Central memory CD8-positive, alpha-beta T cell (primary cell): ENCODE measurements at regions not wholly inside any gene's neighbourhood (a gene's known extent, or its start where the extent isn't known, plus 50 kb on each side); places are given as distances from the start of the nearest gene placed in this dataset.
"Not testable (repeated sequence)": the region's sequence is repeated elsewhere in the genome, so short reads cannot be mapped to it uniquely, and the experiment has no call there.

Experiments used
- ATAC-seq: fragments of 150-1000 bp; cut with Tn5 transposase; replicated peaks from 2 replicates; pipeline ENCODE4 v1.10.0; 2022; ENCODE audit warnings: mild to moderate bottlenecking, moderate FRiP score, moderate number of reproducible peaks; ENCODE audit not compliant: poor library complexity, severe bottlenecking; ENCODE audit errors: extremely low read depth
- DNase-seq, 2 donors: peaks; one replicate each; pipeline ENCODE4 v3.0.0; 2021; ENCODE audit warnings: low spot score in 2 of 2
- H3K27ac Mint-ChIP-seq: one replicate; pipeline ENCODE4 v1.8.0; 2022; ENCODE audit warnings: low read depth, mild to moderate bottlenecking, moderate library complexity, mixed read lengths
- H3K27me3 Mint-ChIP-seq: one replicate; pipeline ENCODE4 v1.8.0; 2022; ENCODE audit warnings: mixed read lengths
- H3K36me3 Mint-ChIP-seq: one replicate; pipeline ENCODE4 v1.8.0; 2022; ENCODE audit warnings: mild to moderate bottlenecking, moderate library complexity, mixed read lengths; ENCODE audit not compliant: insufficient read depth
- H3K4me1 Mint-ChIP-seq: one replicate; pipeline ENCODE4 v1.8.0; 2022; ENCODE audit warnings: mixed read lengths
- H3K4me3 Mint-ChIP-seq: one replicate; pipeline ENCODE4 v1.8.0; 2022; ENCODE audit warnings: mild to moderate bottlenecking, moderate library complexity, mixed read lengths
- H3K9me3 Mint-ChIP-seq: one replicate; pipeline ENCODE4 v1.8.0; 2022; ENCODE audit warnings: mixed read lengths

- H3K27me3 Mint-ChIP-seq, H3K27ac Mint-ChIP-seq, H3K9me3 Mint-ChIP-seq, H3K4me1 Mint-ChIP-seq, H3K4me3 Mint-ChIP-seq, H3K36me3 Mint-ChIP-seq, DNase-seq, ATAC-seq: not testable (repeated sequence)
Measured at GRCh38 chr1:149360351-149360750, 114.5 kb upstream of the NBPF19 start.

GRCh38 chr1:149361310-149361709 lies 113.5 kb upstream of the NBPF19 start:
- H3K27ac Mint-ChIP-seq, DNase-seq, H3K36me3 Mint-ChIP-seq, H3K27me3 Mint-ChIP-seq, H3K9me3 Mint-ChIP-seq, H3K4me3 Mint-ChIP-seq, H3K4me1 Mint-ChIP-seq: not testable (repeated sequence)
- peak; percentile 40 for ATAC-seq

- H3K27ac Mint-ChIP-seq, DNase-seq, H3K36me3 Mint-ChIP-seq, H3K4me3 Mint-ChIP-seq, ATAC-seq, H3K4me1 Mint-ChIP-seq, H3K9me3 Mint-ChIP-seq, H3K27me3 Mint-ChIP-seq: not testable (repeated sequence)
Measured at GRCh38 chr1:149364188-149364981, 110.5 kb upstream of the NBPF19 start.

GRCh38 chr1:149366402-149366801 lies 108.4 kb upstream of the NBPF19 start:
- not testable (repeated sequence) for ATAC-seq, DNase-seq, H3K27me3 Mint-ChIP-seq, H3K4me3 Mint-ChIP-seq, H3K4me1 Mint-ChIP-seq, H3K36me3 Mint-ChIP-seq, H3K27ac Mint-ChIP-seq, H3K9me3 Mint-ChIP-seq

- not testable (repeated sequence) for H3K9me3 Mint-ChIP-seq, H3K27me3 Mint-ChIP-seq, H3K4me1 Mint-ChIP-seq, H3K4me3 Mint-ChIP-seq, H3K36me3 Mint-ChIP-seq, H3K27ac Mint-ChIP-seq, DNase-seq, ATAC-seq
Measured at GRCh38 chr1:149367472-149368044, 107.3 kb upstream of the NBPF19 start.

GRCh38 chr1:149368337-149368736 lies 106.5 kb upstream of the NBPF19 start:
- DNase-seq, ATAC-seq, H3K4me3 Mint-ChIP-seq, H3K9me3 Mint-ChIP-seq, H3K36me3 Mint-ChIP-seq, H3K27ac Mint-ChIP-seq, H3K4me1 Mint-ChIP-seq, H3K27me3 Mint-ChIP-seq: not testable (repeated sequence)

GRCh38 chr1:149369081-149369480 lies 105.8 kb upstream of the NBPF19 start:
- DNase-seq, H3K27ac Mint-ChIP-seq, H3K4me3 Mint-ChIP-seq, ATAC-seq, H3K27me3 Mint-ChIP-seq, H3K4me1 Mint-ChIP-seq, H3K36me3 Mint-ChIP-seq, H3K9me3 Mint-ChIP-seq: not testable (repeated sequence)

- not testable (repeated sequence) for H3K27me3 Mint-ChIP-seq, H3K4me3 Mint-ChIP-seq, H3K36me3 Mint-ChIP-seq, H3K4me1 Mint-ChIP-seq, H3K9me3 Mint-ChIP-seq, DNase-seq, H3K27ac Mint-ChIP-seq
- ATAC-seq = peak; percentile 24
Measured at GRCh38 chr1:149371955-149372354, 102.9 kb upstream of the NBPF19 start.

- not testable (repeated sequence) for H3K4me1 Mint-ChIP-seq, H3K36me3 Mint-ChIP-seq, H3K27me3 Mint-ChIP-seq, ATAC-seq, H3K4me3 Mint-ChIP-seq, DNase-seq, H3K9me3 Mint-ChIP-seq, H3K27ac Mint-ChIP-seq
Measured at GRCh38 chr1:149378462-149378861, 96.4 kb upstream of the NBPF19 start.

GRCh38 chr1:149390173-149390926 lies 84.5 kb upstream of the NBPF19 start:
- not testable (repeated sequence) for H3K36me3 Mint-ChIP-seq, H3K27me3 Mint-ChIP-seq, H3K4me1 Mint-ChIP-seq, H3K9me3 Mint-ChIP-seq, H3K27ac Mint-ChIP-seq
- ATAC-seq (peak; percentile 85), DNase-seq (peak; percentile 49 to 59)
- H3K4me3 Mint-ChIP-seq = peak overlapping the region; percentile 74

- H3K4me1 Mint-ChIP-seq, H3K4me3 Mint-ChIP-seq, H3K36me3 Mint-ChIP-seq, H3K9me3 Mint-ChIP-seq, H3K27me3 Mint-ChIP-seq, DNase-seq, H3K27ac Mint-ChIP-seq: not testable (repeated sequence)
- peak; percentile 50 for ATAC-seq
Measured at GRCh38 chr1:149390931-149391330, 83.9 kb upstream of the NBPF19 start.

- not testable (repeated sequence) for H3K27me3 Mint-ChIP-seq, H3K27ac Mint-ChIP-seq, H3K4me3 Mint-ChIP-seq, DNase-seq, H3K36me3 Mint-ChIP-seq, H3K4me1 Mint-ChIP-seq, H3K9me3 Mint-ChIP-seq, ATAC-seq
Measured at GRCh38 chr1:149395802-149396201, 79.0 kb upstream of the NBPF19 start.

- not testable (repeated sequence) for DNase-seq, H3K9me3 Mint-ChIP-seq, H3K36me3 Mint-ChIP-seq, ATAC-seq, H3K4me1 Mint-ChIP-seq, H3K27me3 Mint-ChIP-seq
- Mint-ChIP-seq H3K4me3 (peak overlapping the region; percentile 64), H3K27ac (peak overlapping the region; percentile 22)
Measured at GRCh38 chr1:149398527-149398926, 76.3 kb upstream of the NBPF19 start.
